ENCODE measurements at regions not wholly inside any gene's neighbourhood (a gene's known extent, or its start where the extent isn't known, plus 50 kb on each side); places are given as distances from the start of the nearest gene placed in this dataset.

- no peak for DNase-seq
Measured at GRCh38 chr3:23152989-23153388, 50.1 kb upstream of the UBE2E2 start.
